Central memory CD8-positive, alpha-beta T cell (primary cell): ENCODE measurements at regions not wholly inside any gene's neighbourhood (a gene's known extent, or its start where the extent isn't known, plus 50 kb on each side); places are given as distances from the start of the nearest gene placed in this dataset.

Experiments
- ATAC-seq: fragments of 150-1000 bp; cut with Tn5 transposase; replicated peaks from 2 replicates; pipeline ENCODE4 v1.10.0; 2022; ENCODE audit warnings: mild to moderate bottlenecking, moderate FRiP score, moderate number of reproducible peaks; ENCODE audit not compliant: poor library complexity, severe bottlenecking; ENCODE audit errors: extremely low read depth
- DNase-seq, 2 donors: peaks; one replicate each; pipeline ENCODE4 v3.0.0; 2021; ENCODE audit warnings: low spot score in 2 of 2
- H3K27ac Mint-ChIP-seq: one replicate; pipeline ENCODE4 v1.8.0; 2022; ENCODE audit warnings: low read depth, mild to moderate bottlenecking, moderate library complexity, mixed read lengths
- H3K27me3 Mint-ChIP-seq: one replicate; pipeline ENCODE4 v1.8.0; 2022; ENCODE audit warnings: mixed read lengths
- H3K36me3 Mint-ChIP-seq: one replicate; pipeline ENCODE4 v1.8.0; 2022; ENCODE audit warnings: mild to moderate bottlenecking, moderate library complexity, mixed read lengths; ENCODE audit not compliant: insufficient read depth
- H3K4me1 Mint-ChIP-seq: one replicate; pipeline ENCODE4 v1.8.0; 2022; ENCODE audit warnings: mixed read lengths
- H3K4me3 Mint-ChIP-seq: one replicate; pipeline ENCODE4 v1.8.0; 2022; ENCODE audit warnings: mild to moderate bottlenecking, moderate library complexity, mixed read lengths
- H3K9me3 Mint-ChIP-seq: one replicate; pipeline ENCODE4 v1.8.0; 2022; ENCODE audit warnings: mixed read lengths

- peaks cover 45% of the 10 kb centered on the region for H3K27me3 Mint-ChIP-seq
- H3K9me3 Mint-ChIP-seq = no peaks in the 10 kb centered on the region
- H3K36me3 Mint-ChIP-seq = no peaks in the 10 kb centered on the region
- ATAC-seq (no peak), DNase-seq (no peak)
- H3K4me3 Mint-ChIP-seq = no peak overlapping the region
- H3K4me1 Mint-ChIP-seq = no peaks in the 10 kb centered on the region
- no peak overlapping the region for H3K27ac Mint-ChIP-seq
These were observed 88.5 kb upstream of the SPDL1 start for GRCh38 chr5:169494941-169495548.

DNA sequence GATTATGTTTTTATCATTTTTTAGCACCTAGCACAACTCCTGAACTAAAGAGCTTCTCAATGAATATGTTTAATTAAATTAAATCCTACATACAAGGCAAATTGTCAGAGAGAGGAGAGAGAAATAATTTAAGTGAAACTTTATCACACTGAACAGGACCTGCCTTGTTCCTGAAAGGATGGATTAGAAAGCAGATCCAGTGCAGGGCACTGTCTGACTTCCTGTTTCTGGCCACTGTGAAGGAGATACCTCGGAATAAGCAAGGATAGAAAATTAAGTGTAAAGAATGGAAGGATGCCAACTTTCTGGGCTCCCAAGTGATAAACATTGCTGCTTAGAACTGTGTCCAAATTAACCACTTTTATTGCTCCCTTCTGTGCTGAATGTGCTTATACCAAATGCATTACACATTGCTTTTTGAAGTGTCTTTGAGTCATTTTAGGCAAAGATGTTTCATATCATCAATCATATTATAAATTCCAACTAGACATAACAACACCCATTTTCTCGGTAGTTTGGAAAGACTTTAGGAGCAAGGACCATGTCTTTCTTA, 89.1 kb upstream of the SPDL1 start:
- Mint-ChIP-seq H3K27me3 (peaks cover 45% of the 10 kb centered on the region), H3K27ac (no peak overlapping the region), H3K9me3 (no peaks in the 10 kb centered on the region), H3K36me3 (no peaks in the 10 kb centered on the region), H3K4me1 (no peaks in the 10 kb centered on the region), H3K4me3 (no peak overlapping the region)
- no peak for DNase-seq
- ATAC-seq = no peak

DNA sequence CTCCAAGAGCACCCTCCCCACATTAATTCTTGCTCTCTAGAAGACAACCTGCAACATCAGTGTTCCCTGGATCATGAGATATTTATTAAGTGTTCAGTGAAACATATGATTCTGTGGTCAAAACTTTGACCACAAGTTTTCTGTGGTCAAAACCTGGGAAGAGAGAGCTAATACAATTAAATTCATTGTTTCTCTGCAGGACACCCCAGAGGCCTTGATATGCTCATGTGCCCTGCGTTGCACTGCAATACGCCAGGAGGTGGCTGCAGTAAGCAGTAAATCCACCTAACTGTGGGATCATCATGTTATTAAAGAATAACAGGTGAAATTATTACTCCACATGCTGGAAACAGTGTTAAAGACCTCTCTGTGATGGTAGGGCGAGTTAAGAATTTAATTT, 109.3 kb upstream of the SPDL1 start:
- H3K9me3 Mint-ChIP-seq = no peaks in the 10 kb centered on the region
- H3K4me3 Mint-ChIP-seq = no peak overlapping the region
- ATAC-seq = no peak

GRCh38 chr5:169472544-169472943, 111.0 kb upstream of the SPDL1 start:
- Mint-ChIP-seq H3K36me3 (no peaks in the 10 kb centered on the region), H3K27me3 (peaks cover 60% of the 10 kb centered on the region), H3K27ac (no peak overlapping the region), H3K9me3 (no peaks in the 10 kb centered on the region), H3K4me1 (no peaks in the 10 kb centered on the region), H3K4me3 (no peak overlapping the region)
- DNase-seq (no peak), ATAC-seq (no peak)

More for the DNA sequence above, 109.3 kb upstream of the SPDL1 start:
- no peak overlapping the region for H3K27ac Mint-ChIP-seq
- no peaks in the 10 kb centered on the region for H3K4me1 Mint-ChIP-seq
- no peaks in the 10 kb centered on the region for H3K36me3 Mint-ChIP-seq
- DNase-seq = no peak
- H3K27me3 Mint-ChIP-seq = peaks cover 65% of the 10 kb centered on the region

- no peak for DNase-seq
- H3K4me1 Mint-ChIP-seq = no peaks in the 10 kb centered on the region
- H3K36me3 Mint-ChIP-seq = peaks cover 1% of the 10 kb centered on the region
- H3K9me3 Mint-ChIP-seq = no peaks in the 10 kb centered on the region
- H3K4me3 Mint-ChIP-seq = no peak overlapping the region
- H3K27me3 Mint-ChIP-seq = peaks cover 48% of the 10 kb centered on the region
- no peak overlapping the region for H3K27ac Mint-ChIP-seq
- no peak for ATAC-seq
These were observed 112.6 kb upstream of the SPDL1 start for GRCh38 chr5:169471021-169471420.

DNA sequence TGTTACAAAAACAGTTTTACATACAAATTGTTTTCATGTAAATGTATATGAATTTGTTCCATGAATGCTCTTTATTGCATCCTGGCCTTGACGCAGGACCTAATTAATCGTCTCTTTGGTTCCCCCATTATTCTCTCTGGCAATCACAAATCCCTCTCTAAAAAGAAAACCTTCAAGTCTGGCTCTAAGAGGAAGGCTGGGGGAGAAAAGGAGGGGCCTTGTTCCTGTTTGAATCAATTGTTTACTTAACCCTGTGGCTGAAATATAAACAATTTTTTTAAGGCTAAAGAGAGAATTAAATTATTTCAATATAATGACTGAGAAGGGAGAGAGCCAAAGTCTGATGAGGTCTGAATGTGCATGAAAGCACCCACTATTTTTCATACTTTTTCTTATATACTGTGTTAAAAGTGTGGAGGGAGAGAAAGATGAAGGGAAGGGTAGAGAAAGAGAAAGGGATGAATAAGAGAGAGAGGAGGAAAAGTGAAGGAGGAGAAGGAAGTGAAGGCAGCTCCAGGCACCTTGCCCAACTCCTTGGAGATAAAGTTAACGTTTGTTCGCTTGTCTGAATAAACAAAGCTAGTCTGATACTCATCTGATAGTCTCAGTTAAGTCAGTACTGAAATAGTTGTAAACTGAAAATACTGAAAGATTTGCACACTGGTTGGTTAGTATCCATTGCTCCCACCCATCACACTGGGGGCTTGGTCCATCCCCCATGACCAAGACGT, 116.4 kb upstream of the SPDL1 start:
- no peaks in the 10 kb centered on the region for H3K9me3 Mint-ChIP-seq
- DNase-seq (no peak), ATAC-seq (no peak)
- H3K27me3 Mint-ChIP-seq = peaks cover 22% of the 10 kb centered on the region
- no peak overlapping the region for H3K4me3 Mint-ChIP-seq
- H3K36me3 Mint-ChIP-seq = peaks cover 1% of the 10 kb centered on the region
- H3K4me1 Mint-ChIP-seq = no peaks in the 10 kb centered on the region
- no peak overlapping the region for H3K27ac Mint-ChIP-seq

- Mint-ChIP-seq H3K36me3 (no peaks in the 10 kb centered on the region), H3K4me1 (no peaks in the 10 kb centered on the region), H3K27ac (no peak overlapping the region), H3K4me3 (no peak overlapping the region), H3K27me3 (peaks cover 56% of the 10 kb centered on the region), H3K9me3 (no peaks in the 10 kb centered on the region)
- DNase-seq (no peak), ATAC-seq (no peak)
These were observed 122.7 kb upstream of the SPDL1 start for GRCh38 chr5:169460896-169461295.

DNA sequence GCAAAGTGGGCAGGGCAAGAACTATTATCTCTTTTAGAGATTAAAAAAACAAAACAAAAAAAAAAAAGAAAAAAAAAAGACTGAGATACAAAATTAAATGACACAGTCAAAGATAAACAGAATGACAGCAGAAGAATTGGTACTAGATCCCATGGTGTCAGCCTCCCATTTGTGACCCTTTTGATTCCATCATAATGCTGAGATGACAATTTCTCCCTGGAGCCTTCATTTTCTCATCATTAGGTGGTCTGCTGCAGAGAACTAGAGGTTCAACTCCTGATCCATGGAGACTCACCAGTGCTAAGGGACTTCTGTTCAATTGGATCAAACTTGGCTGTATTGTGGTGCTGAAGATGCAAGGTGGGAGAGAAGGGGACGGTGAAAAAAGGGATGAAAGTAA, 123.5 kb upstream of the SPDL1 start:
- ATAC-seq = no peak
- no peak for DNase-seq

DNA sequence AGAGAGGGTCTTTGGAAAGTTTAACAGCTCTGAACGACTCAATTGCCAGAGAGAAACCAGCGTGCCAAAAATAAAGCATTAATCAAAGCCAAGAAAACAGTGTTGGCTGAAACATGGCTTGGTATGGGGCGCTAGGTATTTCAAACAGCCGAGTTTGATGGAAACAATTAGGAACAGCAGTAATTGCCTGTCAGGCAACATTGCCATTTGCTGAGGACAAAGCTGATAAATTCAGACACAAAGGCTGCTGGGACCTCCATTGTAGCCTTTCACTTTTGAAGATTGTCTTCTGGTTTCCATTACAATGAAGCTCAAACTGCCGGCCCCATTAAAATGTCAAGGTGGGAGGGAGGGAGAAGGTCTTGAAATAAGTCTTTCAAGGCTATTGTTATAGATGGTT, 125.4 kb upstream of the SPDL1 start:
- Mint-ChIP-seq H3K27me3 (peaks cover 82% of the 10 kb centered on the region), H3K27ac (no peak overlapping the region), H3K36me3 (no peaks in the 10 kb centered on the region), H3K4me3 (no peak overlapping the region), H3K4me1 (no peaks in the 10 kb centered on the region), H3K9me3 (no peaks in the 10 kb centered on the region)
- DNase-seq = no peak
- no peak for ATAC-seq

More for the DNA sequence above, 123.5 kb upstream of the SPDL1 start:
- H3K27me3 Mint-ChIP-seq = peaks cover 63% of the 10 kb centered on the region
- no peaks in the 10 kb centered on the region for H3K36me3 Mint-ChIP-seq
- no peak overlapping the region for H3K27ac Mint-ChIP-seq
- H3K9me3 Mint-ChIP-seq = no peaks in the 10 kb centered on the region
- H3K4me1 Mint-ChIP-seq = no peaks in the 10 kb centered on the region
- H3K4me3 Mint-ChIP-seq = no peak overlapping the region

DNA sequence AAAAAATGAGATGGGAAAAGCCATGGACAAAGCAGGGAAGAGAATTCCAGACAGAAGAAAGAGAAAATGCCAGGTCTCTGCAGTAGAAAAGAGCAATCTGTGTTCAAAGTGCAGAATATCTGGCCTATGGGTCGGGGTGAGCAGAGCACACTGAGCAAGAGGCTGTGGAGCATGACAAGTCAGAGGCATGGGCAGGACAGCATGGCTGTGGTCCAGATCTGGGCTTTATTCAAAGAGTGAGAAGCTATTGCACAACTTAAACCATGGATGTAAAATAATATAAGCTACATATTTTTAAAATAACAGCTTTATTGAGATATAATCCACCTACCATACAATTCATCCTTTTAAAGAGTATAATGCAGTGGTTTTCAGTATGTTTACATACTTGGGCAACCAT, 133.1 kb upstream of the SPDL1 start:
- no peaks in the 10 kb centered on the region for H3K4me1 Mint-ChIP-seq
- DNase-seq (no peak), ATAC-seq (no peak)
- H3K9me3 Mint-ChIP-seq = no peaks in the 10 kb centered on the region
- no peak overlapping the region for H3K4me3 Mint-ChIP-seq
- H3K27ac Mint-ChIP-seq = no peak overlapping the region
- peaks cover 41% of the 10 kb centered on the region for H3K27me3 Mint-ChIP-seq
- no peaks in the 10 kb centered on the region for H3K36me3 Mint-ChIP-seq

GRCh38 chr5:169448826-169449225, 134.7 kb upstream of the SPDL1 start:
- H3K4me3 Mint-ChIP-seq = no peak overlapping the region
- DNase-seq (no peak), ATAC-seq (no peak)
- no peaks in the 10 kb centered on the region for H3K36me3 Mint-ChIP-seq
- H3K27ac Mint-ChIP-seq = no peak overlapping the region
- H3K9me3 Mint-ChIP-seq = no peaks in the 10 kb centered on the region
- H3K27me3 Mint-ChIP-seq = peaks cover 25% of the 10 kb centered on the region
- no peaks in the 10 kb centered on the region for H3K4me1 Mint-ChIP-seq

- Mint-ChIP-seq H3K4me3 (no peak overlapping the region), H3K4me1 (no peaks in the 10 kb centered on the region), H3K9me3 (no peaks in the 10 kb centered on the region), H3K27ac (no peak overlapping the region), H3K36me3 (no peaks in the 10 kb centered on the region), H3K27me3 (peaks cover 40% of the 10 kb centered on the region)
- ATAC-seq (no peak), DNase-seq (no peak)
These were observed 138.4 kb upstream of the SPDL1 start for GRCh38 chr5:169445191-169445590.
